ENCODE measurements at regions not wholly inside any gene's neighbourhood (a gene's known extent, or its start where the extent isn't known, plus 50 kb on each side); places are given as distances from the start of the nearest gene placed in this dataset.

DNA sequence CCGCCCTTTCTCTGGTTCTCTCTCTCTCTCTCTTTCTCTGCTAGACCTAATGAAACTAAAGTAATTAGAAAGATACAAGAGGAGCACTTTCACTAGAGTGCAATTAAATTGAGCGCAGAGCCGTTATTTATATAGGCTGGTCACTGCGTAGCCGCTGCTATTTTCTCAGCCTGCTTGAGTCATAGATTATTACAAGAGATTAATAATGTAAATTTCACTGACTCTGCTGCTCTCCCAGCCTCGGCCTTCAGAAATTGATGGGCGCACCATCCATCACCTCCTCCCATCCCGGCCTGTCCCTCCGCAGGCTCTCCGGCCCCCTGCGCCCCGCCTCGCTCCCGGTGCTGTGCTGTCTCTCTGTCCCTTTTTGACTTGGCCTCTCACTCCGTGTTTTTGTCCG lies 268.0 kb upstream of the MVB12B start:
- TF ChIP-seq, protein P1, sequence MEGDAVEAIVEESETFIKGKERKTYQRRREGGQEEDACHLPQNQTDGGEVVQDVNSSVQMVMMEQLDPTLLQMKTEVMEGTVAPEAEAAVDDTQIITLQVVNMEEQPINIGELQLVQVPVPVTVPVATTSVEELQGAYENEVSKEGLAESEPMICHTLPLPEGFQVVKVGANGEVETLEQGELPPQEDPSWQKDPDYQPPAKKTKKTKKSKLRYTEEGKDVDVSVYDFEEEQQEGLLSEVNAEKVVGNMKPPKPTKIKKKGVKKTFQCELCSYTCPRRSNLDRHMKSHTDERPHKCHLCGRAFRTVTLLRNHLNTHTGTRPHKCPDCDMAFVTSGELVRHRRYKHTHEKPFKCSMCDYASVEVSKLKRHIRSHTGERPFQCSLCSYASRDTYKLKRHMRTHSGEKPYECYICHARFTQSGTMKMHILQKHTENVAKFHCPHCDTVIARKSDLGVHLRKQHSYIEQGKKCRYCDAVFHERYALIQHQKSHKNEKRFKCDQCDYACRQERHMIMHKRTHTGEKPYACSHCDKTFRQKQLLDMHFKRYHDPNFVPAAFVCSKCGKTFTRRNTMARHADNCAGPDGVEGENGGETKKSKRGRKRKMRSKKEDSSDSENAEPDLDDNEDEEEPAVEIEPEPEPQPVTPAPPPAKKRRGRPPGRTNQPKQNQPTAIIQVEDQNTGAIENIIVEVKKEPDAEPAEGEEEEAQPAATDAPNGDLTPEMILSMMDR (IDR thresholded peaks at IDR 0.05; ENCODE audit: borderline replicate concordance, control extremely low read depth, extremely low read depth, insufficient read depth, missing control alignments) = no peak
- DNase-seq (ENCODE audit: low spot score) = no peak
- in situ Hi-C loops (cut with MboI; ENCODE audit: low sequenced_read_pairs, unreplicated experiment) = no loop called here

DNA sequence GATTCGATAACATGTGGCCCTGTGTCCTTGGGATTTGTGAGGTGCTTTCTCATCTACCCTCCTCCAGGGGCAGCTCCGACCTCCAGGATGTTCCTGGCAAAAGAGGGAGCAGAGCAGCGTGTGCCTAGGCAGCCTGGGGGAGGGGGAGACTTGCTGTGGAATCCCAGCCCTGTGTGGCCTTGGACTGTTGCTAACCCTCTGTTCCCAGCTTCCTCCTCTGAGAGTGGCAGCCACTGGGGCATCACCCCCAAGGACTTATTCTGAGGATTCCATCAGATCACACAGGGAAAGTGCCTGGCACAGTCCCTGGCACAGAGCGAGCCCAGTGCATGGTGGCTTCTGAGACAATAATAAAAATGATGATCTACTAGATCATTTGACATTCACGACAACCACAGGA lies 265.1 kb upstream of the MVB12B start:
- in situ Hi-C loops (cut with MboI; ENCODE audit: low sequenced_read_pairs, unreplicated experiment) = no loop called here
- DNase-seq (ENCODE audit: low spot score) = no peak
- TF ChIP-seq, protein P1 (IDR thresholded peaks at IDR 0.05; ENCODE audit: borderline replicate concordance, control extremely low read depth, extremely low read depth, insufficient read depth, missing control alignments) = no peak

DNA sequence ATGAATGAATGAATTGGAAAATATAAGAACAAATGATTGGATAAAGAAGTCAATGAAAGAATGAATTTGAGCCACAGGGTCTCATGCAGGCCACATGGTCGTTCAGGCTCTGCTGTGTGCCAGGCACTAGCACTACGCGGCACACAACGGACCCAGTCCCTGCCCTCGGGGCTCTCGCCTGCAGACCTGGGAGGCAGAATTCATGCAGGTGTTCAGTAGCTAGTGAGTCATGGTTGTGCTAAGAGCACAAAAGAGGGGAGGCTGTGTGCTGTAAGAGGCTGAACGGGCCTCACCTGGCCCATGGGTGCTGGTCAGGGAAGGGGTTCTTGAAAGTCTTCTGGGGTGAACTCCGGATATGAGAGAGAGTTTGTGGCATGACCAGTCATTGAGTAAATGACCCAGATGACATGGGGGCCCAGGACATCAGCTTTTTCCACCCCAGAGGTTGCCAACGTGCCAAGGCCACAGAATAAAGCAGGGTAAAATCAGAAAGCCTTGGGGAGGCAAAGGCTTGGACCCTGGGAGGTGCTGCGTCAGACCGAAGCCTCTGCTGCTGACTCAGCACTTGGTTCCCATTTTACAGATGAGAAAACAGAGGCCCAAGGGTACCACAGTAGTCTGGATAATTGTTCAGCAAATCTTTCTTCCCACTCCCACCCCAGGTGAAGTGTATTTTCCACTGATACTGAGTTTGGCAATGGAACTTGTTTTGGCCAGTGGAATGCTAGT lies 264.3 kb upstream of the MVB12B start:
- in situ Hi-C loops (cut with MboI; ENCODE audit: low sequenced_read_pairs, unreplicated experiment) = no loop called here
- TF ChIP-seq, protein P1 (IDR thresholded peaks at IDR 0.05; ENCODE audit: borderline replicate concordance, control extremely low read depth, extremely low read depth, insufficient read depth, missing control alignments) = no peak
- DNase-seq (ENCODE audit: low spot score) = no peak

DNA sequence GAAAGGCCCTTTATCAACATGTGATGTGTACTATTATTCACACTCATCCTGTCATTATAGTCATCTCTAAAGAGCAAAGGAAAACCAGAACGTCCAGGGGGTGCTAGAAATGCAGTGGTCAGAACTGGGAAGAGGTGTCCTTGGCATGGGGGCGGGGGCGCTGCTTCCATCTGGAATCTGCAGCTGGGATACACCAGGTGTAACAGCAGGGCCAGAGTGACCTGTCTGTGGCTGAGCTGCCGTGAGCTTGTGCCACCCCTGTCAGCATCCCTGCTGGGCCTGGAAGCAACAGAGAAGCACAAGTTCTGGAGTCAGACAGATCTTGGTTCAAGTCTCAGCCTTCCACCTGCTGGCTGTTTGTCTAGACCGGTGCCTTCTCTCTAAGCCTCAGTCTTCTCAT lies 263.3 kb upstream of the MVB12B start:
- no peak for DNase-seq (ENCODE audit: low spot score)
- in situ Hi-C loops (cut with MboI; ENCODE audit: low sequenced_read_pairs, unreplicated experiment) = no loop called here
- TF ChIP-seq, protein P1 (IDR thresholded peaks at IDR 0.05; ENCODE audit: borderline replicate concordance, control extremely low read depth, extremely low read depth, insufficient read depth, missing control alignments) = no peak

GRCh38 chr9:126066131-126066530 lies 260.5 kb upstream of the MVB12B start:
- no peak for DNase-seq (ENCODE audit: low spot score)
- in situ Hi-C loops (cut with MboI; ENCODE audit: low sequenced_read_pairs, unreplicated experiment) = no loop called here
- TF ChIP-seq, protein P1 (IDR thresholded peaks at IDR 0.05; ENCODE audit: borderline replicate concordance, control extremely low read depth, extremely low read depth, insufficient read depth, missing control alignments) = no peak

GRCh38 chr9:126067031-126067734 lies 259.4 kb upstream of the MVB12B start:
- in situ Hi-C loops (cut with MboI; ENCODE audit: low sequenced_read_pairs, unreplicated experiment) = no loop called here
- TF ChIP-seq, protein P1 (IDR thresholded peaks at IDR 0.05; ENCODE audit: borderline replicate concordance, control extremely low read depth, extremely low read depth, insufficient read depth, missing control alignments) = no peak

More at GRCh38 chr9:126067031-126067734, 259.4 kb upstream of the MVB12B start:
- no peak for DNase-seq (ENCODE audit: low spot score)

Measured in GM13976 (cell line).